Lower leg skin (tissue), 3 donors: ENCODE measurements at regions not wholly inside any gene's neighbourhood (a gene's known extent, or its start where the extent isn't known, plus 50 kb on each side); places are given as distances from the start of the nearest gene placed in this dataset.

Experiments
- CTCF ChIP-seq, 3 donors: fragments of 450-650 bp; IDR thresholded peaks; one replicate each; pipeline ENCODE4 v1.5.1; 2016; ENCODE audit warnings: antibody characterized with exemption in 3 of 3, mild to moderate bottlenecking in 3 of 3, moderate library complexity in 2 of 3
- POLR2A ChIP-seq, 2 donors: fragments of 450-650 bp; IDR thresholded peaks; one replicate each; pipeline ENCODE4 v1.6.1; 2016 to 2017; ENCODE audit warnings: antibody characterized with exemption in 2 of 2, mild to moderate bottlenecking in 1 of 2, moderate library complexity in 1 of 2

DNA sequence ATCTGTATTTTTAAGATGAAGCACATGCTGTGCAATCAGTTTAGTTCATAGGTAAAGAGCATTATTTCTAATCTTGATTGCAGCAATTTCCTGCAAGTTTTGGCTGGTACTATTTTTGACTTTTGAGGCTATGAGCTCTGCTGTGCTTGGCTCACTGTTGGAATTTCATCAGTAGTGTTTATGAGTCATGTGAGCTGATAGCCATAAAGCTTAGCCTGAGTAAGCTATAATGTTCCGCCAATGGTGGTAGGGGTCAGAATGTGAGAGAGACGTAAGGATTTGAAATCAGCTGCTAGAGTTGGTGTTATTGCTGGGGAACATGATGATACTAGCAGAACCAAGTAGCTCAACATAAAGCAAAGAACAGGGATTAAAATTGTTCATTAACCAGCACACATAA lies 590.9 kb upstream of the GNPDA2 start:
- no peak for TF ChIP-seq CTCF (IDR thresholded peaks at IDR 0.05)
- TF ChIP-seq POLR2A (IDR thresholded peaks at IDR 0.05): no peak
